DMS79 treated with DMSO at 0.1 percent for 48 hours (cell line): ENCODE measurements at regions not wholly inside any gene's neighbourhood (a gene's known extent, or its start where the extent isn't known, plus 50 kb on each side); places are given as distances from the start of the nearest gene placed in this dataset.
"Not testable (repeated sequence)": the region's sequence is repeated elsewhere in the genome, so short reads cannot be mapped to it uniquely, and the experiment has no call there.

Source experiments
- DNase-seq: peaks from one replicate; lab custom pipeline; 2025; lab: John Stamatoyannopoulos, UW

- no peak for DNase-seq
Measured at GRCh38 chr14:89743828-89744227, 210.7 kb downstream of the EFCAB11 start.

- no peak for DNase-seq
Measured at GRCh38 chr14:89740241-89740640, 214.3 kb downstream of the EFCAB11 start.

GRCh38 chr14:89736881-89737280 lies 217.6 kb downstream of the EFCAB11 start:
- no peak for DNase-seq

- no peak for DNase-seq
Measured at GRCh38 chr14:89731396-89731933, 223.1 kb downstream of the EFCAB11 start.

GRCh38 chr14:89730687-89731086 lies 223.8 kb downstream of the EFCAB11 start:
- DNase-seq = no peak

GRCh38 chr14:89728964-89729363 lies 225.6 kb downstream of the EFCAB11 start:
- DNase-seq = no peak

- DNase-seq = not testable (repeated sequence)
Measured at GRCh38 chr14:89726226-89726625, 228.3 kb downstream of the EFCAB11 start.

- DNase-seq = no peak
Measured at GRCh38 chr14:89724628-89724960, 229.9 kb downstream of the EFCAB11 start.

GRCh38 chr14:89723930-89724627 lies 230.5 kb downstream of the EFCAB11 start:
- DNase-seq = no peak

GRCh38 chr14:89721956-89722355 lies 232.6 kb downstream of the EFCAB11 start:
- DNase-seq = no peak

GRCh38 chr14:89720741-89721729 lies 233.5 kb downstream of the EFCAB11 start:
- DNase-seq = no peak

GRCh38 chr14:89720076-89720687 lies 234.3 kb downstream of the EFCAB11 start:
- no peak for DNase-seq

- DNase-seq = no peak
Measured at GRCh38 chr14:89719366-89720075, 235.0 kb downstream of the EFCAB11 start.

GRCh38 chr14:89708982-89709625 lies 245.4 kb downstream of the EFCAB11 start:
- DNase-seq = no peak

GRCh38 chr14:89707086-89707485 lies 247.4 kb downstream of the EFCAB11 start:
- no peak for DNase-seq

- peak; percentile 61 for DNase-seq
Measured at GRCh38 chr14:89702876-89703200, 251.7 kb downstream of the EFCAB11 start.

GRCh38 chr14:89702073-89702875 lies 252.3 kb downstream of the EFCAB11 start:
- DNase-seq = peak; percentile 88

GRCh38 chr14:89701211-89702043 lies 253.1 kb downstream of the EFCAB11 start:
- DNase-seq = peak; percentile 89

- DNase-seq = peak; percentile 68
Measured at GRCh38 chr14:89700801-89701200, 253.7 kb downstream of the EFCAB11 start.

- DNase-seq = no peak
Measured at GRCh38 chr14:89699071-89699470, 255.5 kb downstream of the EFCAB11 start.
